ENCODE measurements at regions not wholly inside any gene's neighbourhood (a gene's known extent, or its start where the extent isn't known, plus 50 kb on each side); places are given as distances from the start of the nearest gene placed in this dataset.
A peak's percentile ranks its signal among the peaks of the same experiment; 100 is the strongest.

DNA sequence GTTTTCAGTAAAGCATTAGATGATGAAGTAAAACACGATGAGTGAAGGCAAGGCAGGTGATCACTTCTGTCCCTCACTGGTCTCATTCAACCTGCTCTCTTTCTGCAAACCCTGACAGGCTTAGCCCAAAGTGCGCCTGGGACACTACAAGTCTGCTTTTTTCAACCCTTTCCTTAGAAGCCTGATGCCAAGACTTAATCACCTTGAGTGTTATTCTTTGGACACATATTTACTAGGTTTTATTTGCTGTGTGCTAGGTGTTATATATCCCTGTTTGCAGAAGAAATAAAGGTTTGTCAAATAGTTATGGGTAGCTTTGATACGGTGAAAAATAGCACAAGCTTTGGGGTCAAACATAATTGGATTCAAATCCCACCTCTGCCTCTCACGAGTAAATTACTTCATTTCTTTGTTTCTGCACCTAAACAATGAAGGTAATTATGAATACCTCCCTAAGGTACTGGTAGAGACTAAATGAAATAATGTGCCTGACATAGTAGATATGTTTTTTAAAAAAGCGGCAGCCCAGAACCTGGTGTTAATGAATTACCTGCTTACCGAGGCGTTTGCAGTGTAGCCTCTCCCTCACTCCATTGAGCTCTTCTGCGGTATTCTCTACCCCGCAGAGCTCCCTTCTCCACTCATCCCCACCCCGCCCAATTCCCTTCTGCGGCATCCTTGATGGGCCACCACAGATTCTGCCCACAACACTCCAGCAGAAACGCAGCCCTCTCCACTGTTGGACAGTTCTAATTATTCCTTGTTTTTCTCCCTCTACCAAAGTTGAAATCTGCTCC lies 269.0 kb upstream of the TPM1 start:
- no peak for DNase-seq (ENCODE audit: low read depth)

DNA sequence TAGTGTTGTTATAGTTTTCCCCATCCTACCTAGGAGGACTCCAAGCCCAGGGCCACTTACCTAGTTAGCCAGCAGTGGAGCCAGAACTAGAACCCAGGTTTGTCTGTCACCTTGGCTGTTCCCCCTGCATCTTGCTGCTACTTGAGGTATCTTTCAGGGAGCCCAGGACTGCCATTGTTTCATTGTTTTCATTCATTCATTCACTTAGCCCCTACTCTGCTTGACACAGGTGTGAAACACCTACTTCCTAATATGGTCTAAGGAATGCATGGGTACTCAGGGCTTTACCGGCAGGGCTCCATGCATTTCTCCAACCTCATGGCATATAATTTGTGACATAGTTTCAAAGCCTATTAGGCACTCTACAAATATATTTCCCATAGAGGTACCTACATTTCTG lies 266.6 kb upstream of the TPM1 start:
- DNase-seq (ENCODE audit: low read depth): no peak

DNA sequence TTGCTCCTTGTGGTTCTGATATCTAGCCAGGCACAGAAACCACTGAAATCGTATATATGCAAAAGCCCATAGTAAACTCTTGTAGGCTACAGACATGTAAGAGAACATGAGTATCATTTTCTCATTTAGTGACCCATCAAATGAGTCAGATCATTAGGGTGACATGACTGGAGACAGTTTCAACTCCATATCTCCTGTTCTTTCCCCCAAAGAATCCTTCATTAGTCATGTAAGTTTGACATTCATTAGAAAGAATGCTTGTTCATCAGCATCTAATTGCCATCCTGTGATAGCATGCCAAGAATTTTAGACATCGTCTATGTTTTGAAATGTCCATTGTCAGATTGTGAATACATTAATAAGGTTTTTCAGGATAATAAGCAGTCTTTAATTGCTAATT lies 264.9 kb upstream of the TPM1 start:
- peak; percentile 76 for DNase-seq (ENCODE audit: low read depth)

DNA sequence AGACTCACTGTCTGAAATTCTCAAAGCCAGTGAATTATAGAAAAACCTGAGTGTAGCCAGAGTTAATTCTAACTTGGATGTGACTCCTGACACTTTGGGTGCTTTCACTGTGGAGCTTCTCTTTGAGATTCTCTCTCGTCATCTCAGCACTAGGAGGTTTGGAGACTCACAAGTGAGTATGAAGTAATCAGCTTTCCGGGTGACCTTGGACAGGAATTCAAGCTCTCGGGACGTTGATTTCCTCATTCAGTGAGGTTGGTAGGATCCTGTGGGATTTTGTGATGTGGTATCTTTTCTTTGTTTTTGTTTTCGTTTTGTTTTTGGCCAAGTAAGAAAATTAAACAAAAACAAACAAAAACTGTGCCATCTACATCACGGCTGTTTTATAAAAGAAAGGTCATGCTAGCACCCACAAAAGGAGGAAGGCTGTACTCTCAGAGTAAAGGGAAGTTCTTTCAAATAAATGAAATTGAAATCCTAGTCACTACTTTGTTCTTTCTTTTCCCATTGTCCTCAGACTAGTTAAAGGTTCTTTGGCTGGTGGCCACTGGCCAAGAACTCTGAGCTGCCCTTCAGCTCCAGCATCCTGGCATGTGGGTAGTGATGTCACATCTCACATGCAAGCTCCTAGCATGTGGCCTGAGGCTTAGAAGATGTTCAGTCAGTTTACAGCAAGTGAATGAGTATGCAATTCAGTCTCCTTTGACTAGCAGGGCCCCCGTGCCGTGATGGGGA lies 263.3 kb upstream of the TPM1 start:
- DNase-seq (ENCODE audit: low read depth): peak; percentile 94

DNA sequence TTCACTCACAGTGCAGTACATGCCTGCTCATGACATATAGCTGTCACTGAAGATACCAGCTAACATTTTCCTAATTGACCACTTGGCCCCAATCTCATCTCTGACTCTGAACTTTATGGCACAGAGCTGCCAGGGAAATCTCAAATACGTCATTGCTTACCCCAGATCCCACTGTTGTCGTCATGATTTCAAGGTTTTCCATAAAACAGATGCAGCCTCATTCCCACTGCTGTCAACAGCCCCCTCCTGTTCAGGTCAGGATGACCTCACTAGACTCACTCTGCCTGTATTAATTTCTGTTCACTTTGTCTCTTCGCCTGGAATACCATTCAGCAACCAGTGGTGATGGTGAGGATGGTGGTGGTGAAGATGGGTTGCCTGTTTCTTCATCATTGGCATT lies 262.6 kb upstream of the TPM1 start:
- no peak for DNase-seq (ENCODE audit: low read depth)

DNA sequence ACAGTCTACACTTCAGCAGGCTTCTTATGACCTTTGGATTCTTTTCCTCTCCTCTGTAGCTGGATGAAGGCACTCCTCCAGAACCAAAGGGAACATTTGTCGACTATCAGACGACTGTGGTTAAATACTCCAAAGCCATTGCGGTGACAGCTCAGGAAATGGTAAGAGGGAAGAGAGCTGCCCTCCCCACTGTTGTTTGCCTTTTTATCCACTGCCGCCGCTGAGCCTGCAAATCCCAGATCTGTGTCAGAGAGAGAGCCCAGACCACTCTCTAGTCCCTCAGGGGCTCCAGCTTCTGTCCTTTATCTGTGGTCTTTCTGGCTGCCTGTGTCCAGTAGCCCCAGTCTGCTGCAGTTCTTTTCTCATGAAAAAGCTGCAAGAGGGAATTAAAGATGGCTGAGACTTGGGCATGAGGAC lies 261.5 kb upstream of the TPM1 start:
- DNase-seq (ENCODE audit: low read depth): no peak

DNA sequence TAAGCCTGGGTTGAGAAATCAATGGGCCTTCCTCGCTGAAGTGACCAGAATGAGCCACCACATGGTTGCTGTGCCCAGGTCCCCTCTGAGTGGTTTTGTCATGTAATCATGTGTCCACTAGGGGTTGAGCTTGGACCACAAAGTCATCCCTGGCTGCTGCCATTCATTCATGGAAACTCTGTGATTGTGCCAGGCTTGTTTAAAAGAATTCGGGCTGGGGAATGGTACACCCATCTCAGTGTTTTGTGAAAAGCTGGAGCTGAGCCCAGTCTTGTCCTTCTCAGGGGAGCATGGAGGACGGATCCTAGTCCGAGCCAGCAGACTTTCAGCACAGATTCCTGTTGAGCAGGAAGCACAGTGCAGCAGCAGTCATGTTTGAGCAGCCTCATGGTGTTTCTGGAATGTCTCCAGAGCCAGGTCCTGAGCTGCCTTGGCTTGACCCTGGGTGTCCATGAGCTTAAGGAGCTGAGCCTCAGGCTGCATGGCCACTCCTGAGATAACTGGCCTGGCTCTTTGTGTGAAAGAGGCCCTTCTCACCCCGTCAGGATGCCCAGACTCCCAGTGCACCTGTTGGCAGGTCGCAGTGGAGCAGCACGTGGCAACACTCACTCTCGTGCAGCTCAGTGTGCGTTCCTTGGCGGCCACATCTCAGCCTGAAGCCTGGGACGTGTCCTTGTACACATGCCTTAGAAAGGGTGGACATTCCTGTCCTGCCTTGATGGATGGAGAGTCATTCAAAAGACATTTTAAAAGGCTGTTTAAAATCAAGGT lies 260.3 kb upstream of the TPM1 start:
- DNase-seq (ENCODE audit: low read depth): peak; percentile 87

DNA sequence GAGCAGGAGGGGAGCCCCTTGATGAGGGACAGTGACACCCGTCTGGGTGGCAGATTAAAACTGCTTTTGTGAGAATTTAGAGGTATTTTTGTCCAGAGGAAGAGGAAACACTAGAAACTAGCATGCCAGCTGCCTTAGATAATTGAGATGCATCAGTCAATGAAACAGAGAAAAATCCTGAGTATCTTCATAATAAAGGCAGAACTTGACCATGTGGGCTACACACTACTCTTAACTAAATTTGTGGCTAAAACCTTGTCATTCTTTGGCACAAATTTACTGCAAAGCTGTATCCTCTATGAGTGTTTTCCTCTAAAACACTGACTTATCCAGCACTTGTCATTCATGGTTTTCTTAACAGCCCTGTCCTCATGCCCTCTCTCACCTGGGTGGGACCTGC lies 259.7 kb upstream of the TPM1 start:
- peak; percentile 24 for DNase-seq (ENCODE audit: low read depth)

DNA sequence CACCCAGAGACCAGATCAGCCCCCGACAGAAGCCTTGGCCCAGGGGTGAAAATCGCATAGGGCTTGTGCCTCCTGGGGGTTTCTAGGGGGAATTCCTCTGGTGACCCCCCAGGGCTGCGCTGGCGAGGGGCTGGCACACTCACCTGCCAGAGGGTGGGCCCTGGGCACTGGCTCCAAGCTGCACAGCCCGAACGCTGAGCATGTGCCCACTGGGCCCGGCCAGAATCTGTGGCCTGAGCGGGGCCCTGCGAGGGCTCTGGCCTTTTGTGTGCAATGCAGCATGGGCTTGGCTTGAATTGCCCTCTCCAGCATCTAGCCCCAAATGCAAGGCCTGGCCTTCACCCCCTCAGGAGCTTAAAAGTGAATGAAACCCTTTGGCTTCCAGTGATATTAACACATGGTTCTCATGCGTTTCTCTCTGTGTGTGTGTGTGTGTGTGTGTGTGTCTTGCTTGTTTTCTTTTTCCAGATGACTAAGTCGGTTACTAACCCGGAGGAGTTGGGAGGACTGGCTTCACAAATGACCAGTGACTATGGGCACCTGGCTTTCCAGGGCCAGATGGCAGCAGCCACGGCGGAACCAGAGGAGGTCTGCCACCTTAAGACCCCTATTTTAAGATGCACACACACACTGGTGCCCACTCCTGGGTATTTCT lies 259.1 kb upstream of the TPM1 start:
- DNase-seq (ENCODE audit: low read depth): peak; percentile 91

DNA sequence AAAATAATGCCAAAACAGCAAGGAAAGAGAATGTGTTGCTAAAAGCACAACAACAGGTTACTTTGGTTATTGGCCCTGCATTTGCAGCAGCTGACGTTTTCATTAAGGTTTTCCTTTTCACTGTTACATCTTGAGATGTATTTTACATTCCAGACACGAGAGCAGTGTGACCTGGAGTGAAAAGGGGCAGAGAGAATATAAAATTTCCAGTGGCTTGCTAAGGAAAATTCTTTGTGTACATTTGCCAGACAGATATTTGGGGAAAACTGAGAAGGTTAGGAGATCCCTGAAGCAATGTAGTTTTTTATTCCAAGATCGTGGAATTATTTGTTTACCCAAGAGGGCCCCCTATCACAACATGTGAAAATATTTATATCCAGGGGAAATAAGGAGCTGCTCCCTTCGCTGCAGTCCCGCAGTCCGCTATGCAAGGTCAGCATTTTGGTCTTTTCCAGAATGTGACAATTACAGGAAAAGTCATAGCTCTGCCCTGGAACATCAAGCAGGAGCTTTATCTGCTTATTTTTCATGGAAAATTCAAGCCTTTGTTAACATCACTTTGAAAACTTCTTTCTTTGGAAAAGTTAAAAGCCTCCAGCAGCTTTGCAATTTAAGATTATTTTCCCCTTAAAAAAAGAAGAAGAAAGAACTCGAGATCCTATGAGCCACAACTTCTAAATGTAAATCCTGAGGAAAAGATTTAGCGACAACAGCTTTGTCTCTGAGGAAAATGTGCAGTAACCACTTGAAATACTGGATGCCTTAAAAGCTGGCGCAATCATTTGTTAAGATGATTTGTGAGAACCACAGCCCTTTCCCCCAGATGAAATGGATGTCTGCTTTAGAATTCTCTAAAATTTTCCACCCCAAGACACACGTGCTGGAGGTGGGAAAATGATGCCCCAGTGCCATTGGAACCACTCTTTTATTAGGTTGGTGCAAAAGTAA lies 256.4 kb upstream of the TPM1 start:
- no peak for DNase-seq (ENCODE audit: low read depth)

DNA sequence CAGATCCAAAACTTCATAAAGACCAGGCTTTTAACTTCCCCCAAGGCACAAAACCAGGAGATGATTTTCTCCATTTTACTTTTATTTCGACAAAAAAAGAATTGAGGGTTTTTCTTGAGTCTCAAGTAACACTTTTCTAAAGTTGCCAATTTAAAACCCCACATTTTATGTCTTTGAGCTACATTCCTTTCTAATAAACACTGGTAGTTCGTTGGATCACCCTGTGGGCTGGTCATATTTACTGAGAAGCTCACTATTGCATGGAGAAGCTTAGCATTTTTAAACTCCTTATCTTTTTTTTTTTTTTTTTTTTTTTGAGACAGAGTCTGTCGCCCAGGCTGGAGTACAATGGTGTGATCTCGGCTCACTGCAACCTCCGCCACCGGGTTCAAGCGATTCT lies 255.1 kb upstream of the TPM1 start:
- no peak for DNase-seq (ENCODE audit: low read depth)

DNA sequence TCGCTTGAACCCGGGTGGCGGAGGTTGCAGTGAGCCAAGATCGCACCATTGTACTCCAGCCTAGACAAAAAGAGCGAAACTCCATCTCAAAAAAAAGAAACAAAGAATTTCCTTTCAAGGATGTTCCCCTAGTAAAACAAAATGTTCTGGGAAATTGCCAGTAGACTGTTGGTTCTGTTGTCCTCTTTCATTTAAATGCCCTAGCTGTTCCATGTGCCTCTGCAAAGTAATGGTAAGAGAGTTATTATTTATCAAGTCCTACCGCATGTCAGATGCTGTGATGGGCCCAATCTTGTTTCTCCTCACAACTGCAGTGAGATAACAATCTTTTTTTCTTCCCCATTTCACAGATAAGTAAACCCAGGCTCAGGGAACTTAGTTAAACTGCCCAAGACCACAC lies 254.3 kb upstream of the TPM1 start:
- DNase-seq (ENCODE audit: low read depth): no peak

DNA sequence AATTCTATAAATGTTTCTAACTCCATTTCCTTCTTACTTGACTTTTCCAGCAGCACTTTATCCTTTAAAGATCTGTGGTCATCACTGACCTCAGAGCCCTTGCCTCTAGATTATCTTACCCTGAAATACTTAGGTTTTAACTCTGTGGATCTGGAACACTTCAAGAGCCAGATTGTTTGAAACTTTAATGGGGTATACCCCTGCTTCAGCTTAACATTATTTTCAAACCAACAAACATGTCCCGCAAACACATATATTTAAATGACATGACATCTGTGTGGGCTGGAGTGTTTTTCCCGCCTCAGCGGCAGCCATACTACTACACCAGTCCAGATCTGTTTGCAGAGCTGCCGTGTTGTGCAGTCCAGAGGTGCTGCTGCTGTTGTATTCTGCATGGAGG lies 252.0 kb upstream of the TPM1 start:
- no peak for DNase-seq (ENCODE audit: low read depth)

DNA sequence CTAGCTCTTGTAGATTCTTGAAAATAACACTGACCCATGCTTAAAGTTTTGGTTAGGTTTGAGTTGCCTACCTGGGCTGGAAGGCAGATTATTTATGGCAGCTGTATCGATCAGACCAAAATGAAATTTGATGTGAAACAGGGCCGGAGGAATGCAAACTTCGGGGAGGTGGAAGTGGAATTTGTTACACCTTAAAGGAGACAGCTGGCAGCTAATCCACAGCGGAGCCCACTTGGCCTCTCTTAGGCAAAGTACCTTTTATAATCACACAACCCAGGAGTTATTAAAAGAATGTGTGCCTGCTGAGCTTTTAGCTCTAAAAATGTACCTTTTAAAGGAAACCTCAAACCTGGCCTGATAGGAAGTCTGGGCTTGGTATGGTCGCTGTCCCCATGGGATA lies 250.9 kb upstream of the TPM1 start:
- DNase-seq (ENCODE audit: low read depth): no peak

DNA sequence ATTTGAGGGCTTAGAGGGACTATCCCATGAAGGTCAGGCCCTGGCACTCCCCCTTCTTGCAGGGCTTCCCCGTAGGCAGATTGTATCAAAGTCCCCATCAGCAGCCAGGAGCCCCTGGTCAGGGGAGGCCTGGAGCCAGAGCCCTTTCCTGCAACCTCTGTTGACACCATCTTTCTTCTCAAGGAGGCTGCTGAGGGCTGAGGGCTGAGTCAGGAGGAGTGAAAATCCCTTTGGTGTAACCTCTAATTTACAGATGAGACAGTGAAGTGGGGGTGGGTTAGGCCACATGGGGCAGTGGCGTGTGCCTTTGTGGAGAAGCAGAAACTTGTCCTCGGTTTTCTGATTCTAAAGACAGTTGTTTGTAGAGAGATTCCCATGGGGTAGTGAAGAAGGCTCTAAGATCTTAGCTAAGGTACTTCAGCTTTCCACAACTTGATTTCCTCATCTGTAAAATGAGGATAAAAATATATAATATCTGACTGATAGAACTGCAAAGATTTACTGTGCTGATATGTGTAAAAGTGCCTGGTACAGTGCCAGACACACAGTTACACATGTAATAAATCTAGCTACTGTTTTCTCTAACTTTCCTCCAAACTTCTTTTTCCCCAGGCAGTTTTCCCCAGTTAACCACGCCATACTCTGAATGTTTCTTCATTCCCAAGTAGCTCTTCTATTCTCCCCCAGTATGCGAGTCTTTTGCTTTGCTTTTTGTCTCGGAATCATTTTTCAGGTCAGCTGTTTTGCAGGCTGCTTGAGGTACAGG lies 249.4 kb upstream of the TPM1 start:
- DNase-seq (ENCODE audit: low read depth): peak; percentile 29

DNA sequence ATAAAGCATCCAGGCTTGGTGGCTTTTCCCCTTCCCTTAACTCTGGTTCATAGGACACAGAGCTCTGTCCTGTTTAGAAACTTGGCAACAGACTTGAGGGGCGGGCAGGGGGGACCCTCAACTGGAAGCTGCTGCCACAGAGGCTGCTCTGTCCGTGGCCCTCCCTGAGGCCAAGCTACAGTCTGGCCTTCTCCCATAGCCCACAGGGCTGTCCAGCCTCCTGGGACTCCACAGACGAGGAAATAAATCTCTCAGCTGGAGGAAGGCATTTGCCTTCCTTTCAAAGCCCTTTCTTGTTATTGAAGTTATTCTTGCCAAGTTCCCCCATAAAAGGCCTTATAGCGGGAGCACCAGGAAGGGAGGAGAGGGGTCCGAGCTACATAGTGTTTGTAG lies 248.8 kb upstream of the TPM1 start:
- no peak for DNase-seq (ENCODE audit: low read depth)

DNA sequence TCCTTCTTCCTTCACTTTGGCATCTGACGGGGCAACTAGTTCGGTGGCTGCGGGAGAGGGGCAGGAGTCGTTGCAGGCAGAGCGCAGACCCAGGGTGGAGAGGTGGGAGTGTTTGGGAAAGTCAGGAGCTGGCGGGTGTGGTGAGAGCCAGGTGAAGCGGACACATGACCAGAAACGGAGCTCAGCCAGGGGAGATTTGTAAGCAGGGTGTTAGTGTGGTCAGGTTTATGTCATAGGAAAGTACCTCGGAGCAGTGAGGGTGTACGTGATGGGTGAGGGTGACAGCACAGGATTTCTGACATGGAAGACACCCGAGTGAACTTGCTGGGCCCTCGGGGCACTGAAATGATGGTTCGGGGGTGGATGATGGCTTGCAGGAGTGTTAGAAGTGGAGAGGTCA lies 247.4 kb upstream of the TPM1 start:
- DNase-seq (ENCODE audit: low read depth): no peak

DNA sequence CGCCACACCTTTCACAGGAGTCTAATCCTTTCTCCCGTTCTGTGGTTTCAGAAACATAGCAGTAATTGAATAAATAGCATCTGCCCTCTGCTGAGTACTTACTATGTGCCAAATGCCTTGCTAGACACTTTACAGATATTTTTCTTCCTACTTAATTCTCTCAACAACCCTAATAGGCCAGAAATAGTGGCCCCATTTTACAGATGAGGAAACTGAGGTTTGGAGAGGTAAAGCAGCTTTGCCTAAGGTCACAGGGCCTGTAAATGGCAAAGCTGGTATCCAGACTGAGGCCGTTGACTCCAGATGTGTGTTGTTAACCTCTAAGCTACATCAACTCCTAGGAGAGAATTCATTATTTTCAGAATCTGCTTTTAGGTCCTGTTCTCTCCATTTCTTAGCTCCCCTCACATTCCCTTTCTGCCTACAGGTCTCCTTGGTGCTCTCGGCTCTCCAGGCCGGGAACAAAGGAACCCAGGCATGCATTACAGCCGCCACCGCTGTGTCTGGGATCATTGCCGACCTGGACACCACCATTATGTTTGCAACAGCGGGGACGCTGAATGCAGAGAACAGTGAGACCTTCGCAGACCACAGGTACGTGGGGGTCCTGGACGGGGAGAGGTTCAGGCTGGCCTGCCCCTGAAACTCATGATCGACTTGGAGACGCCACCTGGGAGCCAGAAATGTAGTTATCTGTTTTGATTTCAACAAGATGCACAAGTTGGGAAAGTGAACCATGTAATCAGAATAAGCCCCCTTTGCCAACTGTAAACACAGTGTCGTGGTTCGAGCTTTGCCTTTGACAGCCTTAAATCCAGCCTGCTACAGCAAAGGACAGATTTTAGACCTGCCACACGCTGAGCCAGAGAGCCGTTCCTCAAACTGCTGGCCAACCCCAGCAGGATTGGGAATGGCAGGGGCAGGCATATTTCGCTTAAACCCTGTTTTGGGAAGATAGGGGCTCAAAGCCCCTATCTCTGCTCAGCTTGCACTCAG lies 246.5 kb upstream of the TPM1 start:
- no peak for DNase-seq (ENCODE audit: low read depth)

DNA sequence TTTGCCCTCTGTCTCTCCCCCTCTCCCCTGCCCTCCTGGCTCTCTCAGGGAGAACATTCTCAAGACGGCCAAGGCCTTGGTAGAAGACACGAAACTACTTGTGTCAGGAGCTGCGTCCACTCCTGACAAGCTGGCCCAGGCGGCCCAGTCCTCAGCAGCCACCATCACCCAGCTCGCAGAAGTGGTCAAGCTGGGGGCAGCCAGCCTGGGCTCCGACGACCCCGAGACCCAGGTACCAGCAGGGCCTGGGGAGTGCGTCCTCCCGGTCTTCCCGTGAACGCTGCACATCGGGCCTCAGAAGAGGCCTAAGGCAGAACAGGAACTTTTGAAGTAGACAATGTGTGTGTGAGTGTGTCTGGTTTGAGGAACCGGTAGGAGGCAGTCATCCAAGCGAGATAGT lies 245.4 kb upstream of the TPM1 start:
- DNase-seq (ENCODE audit: low read depth): no peak

All from M059J (cell line).